GM18909 (cell line): ENCODE measurements at regions not wholly inside any gene's neighbourhood (a gene's known extent, or its start where the extent isn't known, plus 50 kb on each side); places are given as distances from the start of the nearest gene placed in this dataset.
A peak's percentile ranks its signal among the peaks of the same experiment; 100 is the strongest.

Experiments used
- ATAC-seq: cut with Tn5 transposase; IDR thresholded peaks from one replicate; pipeline ENCODE4 v1.9.1; 2021; ENCODE audit warnings: mild to moderate bottlenecking; ENCODE audit not compliant: unreplicated experiment, poor library complexity

DNA sequence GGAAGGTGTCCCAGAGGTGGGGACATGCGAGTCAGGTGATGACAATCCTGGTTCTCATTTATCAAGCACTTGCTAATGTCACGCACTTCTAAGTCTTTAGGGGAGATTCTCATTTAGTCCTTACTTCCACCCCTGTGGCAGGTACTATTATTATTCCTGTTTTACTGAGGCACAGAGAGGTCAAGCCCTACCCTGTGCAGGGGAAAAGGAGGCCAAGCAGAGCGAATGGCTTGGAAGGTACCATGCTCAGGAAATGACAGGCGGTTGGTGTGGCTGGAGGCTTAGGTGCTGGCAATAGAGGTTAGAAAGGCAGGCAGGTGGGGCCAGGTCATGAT, 268.9 kb downstream of the UACA start:
- ATAC-seq = no peak

DNA sequence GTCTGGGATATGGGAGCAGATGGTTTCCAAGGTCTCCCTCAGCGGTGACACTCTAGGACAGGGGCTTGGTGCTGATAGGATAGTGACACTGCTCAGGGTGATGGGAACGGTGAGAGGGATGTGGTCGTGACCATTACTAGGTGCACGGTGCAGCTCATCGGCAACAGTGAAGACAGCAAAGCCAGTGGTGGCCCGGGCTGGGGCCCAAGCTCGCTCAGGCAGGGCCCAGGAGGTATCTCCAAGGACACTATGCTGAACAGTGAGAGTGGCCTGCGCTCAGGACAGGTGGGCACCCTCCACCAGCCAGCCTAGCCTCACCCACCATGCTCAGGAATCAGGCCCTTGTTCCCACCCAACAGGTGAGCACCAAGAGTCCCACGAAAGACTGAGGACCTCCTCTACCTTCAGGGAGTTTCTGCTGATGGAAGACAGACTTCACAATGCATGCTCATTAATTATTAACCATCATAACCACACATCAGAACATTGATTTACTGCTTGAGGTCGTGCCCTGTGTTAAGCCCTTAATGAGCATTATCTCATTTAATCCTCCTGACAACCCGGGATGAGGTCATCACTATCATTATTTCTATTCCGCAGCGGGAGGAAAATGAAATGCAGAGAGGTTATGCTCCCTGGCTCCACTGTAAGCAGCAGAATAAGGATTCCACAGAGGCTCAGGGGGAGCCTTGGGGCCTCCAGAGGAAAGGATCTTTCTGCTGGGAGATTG, 269.4 kb downstream of the UACA start:
- no peak for ATAC-seq

DNA sequence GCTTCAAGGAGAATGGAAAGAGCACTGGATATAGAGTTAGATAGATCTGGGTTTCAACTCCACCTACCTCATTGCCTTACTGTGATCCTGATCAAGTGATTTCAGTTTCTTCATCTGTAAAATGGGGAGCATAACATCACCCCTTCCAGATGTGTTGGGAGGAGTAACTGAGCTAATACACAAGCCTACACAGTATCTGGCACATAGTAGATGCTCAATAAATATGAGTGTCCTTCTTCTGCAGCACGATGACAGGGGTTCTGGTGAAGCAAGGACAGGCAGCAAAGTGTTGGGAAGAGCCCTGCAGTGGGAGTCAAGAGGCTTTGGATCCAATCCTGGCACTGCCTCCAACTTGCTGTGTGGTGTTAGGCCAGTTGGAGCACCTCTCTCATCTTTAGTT, 270.0 kb downstream of the UACA start:
- no peak for ATAC-seq

DNA sequence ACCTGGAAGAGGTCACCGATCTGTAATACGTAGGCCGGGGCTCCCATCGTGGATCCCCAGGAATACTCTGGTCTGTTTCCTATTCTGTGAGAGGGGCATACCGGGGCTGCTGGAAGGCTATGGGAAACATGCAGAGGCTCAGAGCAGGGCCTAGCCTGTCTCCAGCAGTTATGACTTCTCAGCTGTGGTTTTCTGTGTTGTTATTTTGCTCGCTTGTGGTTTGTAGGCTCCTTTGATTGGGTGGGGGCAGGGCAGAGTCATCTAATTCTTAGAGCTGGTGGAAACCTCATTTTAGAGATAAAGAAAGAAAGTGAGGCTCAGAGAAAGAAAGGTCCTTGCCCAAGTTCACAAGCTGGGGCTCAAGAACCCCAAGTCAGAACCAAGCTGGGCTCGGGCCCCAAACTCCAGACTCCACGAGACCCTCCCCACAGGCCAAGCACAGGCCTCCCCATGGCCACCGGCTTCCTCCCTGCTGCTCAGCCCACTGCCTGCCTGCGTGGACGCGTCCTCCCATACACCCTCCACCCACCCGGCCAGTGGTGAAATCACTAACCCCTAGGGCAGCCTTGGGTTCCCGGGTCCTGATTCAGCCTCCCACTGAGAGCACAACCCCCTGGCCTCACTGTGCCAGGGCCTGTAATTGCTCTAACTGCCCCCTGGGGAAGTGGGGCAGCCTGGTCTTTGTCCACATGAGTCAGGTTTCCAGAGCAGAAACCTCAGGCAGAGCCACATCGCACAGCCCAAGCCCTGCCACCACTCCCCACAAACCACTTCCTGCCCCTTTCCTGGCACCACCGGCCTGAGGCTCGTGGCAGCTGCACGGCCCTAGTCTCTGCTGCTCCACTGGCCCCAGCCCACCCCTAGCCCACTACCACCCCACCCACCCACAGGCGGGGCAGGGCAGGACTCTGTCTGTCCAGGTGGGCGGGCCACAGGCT, 270.8 kb downstream of the UACA start:
- ATAC-seq = peak; percentile 56

DNA sequence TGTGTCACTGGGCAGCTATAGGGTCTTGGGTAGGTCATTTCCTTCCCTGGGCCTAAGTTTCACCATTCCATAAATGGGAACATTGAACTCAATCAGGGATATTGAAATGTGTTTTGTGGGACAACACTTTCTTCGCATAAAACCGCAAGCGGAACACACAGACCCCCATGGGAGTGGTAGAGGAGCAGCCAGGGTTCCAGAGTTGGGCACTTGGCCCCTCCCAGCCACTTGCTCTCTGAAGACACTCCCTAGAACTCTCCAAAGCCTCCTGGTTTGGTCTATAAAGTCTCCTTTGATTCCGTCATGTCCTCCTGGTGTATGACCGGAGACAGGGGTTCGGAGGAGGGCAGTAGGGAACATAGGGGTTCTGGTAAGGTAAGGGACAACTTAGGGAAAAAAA, 271.7 kb downstream of the UACA start:
- no peak for ATAC-seq

DNA sequence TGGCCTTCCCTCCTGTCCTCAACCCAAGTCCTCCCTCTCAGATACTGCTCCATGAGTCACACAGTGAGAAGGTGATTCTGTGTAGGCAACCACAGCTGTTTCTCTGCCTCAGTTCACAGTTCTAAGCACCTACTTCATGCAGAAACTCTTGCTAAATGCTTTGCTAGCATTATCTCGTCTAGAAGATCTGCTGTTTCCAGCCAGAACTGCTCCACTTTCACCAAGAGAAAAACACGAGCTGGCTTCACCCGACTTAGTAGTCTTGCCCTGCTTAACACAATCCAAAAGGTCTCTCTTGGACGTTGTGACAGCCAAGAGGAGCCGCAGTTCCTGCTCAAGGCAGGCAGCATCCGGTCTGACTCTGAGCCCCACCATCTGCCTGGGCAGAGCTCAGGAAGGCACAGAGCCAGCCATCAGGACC, 272.1 kb downstream of the UACA start:
- ATAC-seq = no peak

DNA sequence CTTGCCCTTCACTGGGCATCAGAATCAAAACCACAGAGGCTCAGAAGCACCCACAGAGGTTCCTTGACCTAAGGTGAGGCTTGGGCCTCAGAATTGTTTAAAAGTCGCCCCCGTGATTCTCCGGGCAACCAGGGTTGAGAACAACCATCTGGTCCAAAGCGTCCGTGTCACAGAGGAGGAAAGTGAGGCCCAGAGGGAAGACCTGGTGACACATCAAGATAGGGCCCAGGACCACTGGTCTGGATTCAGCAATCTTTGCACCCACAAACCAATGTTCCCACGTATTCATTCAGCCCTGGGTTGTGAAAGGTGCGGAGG, 272.6 kb downstream of the UACA start:
- ATAC-seq = no peak

DNA sequence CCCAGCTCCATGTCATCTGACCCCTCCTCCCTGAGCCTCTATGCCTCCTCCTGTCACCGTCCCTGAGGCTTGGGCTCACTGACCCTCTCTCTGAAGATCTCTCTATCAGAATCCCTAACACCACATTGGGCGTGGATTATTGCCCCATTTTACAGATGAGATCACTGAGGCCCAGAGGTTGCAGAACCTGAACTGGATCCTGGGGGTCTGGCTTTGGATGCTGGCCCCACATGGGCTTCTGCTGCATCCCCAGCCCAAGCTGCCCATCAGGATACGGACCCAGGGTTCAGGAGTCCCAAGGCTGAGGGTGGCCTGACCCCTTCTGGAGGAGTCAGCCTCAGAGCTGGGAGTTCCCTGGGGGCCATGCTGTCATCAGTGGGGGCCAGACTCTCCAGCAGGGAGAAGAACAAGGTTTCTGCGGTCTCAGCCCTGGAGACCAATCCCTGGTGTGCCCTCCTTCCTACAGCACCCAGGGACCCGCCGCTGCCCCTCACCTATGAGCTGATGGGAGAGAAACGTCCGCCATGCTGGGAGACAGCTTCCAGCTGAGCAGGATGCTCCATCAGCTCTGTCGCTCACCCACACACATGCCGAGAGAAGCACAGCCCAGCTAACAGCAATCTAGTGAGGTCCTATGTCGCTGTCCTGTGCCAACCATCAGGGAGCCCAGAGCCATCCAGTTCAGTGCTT, 273.1 kb downstream of the UACA start:
- ATAC-seq = no peak

DNA sequence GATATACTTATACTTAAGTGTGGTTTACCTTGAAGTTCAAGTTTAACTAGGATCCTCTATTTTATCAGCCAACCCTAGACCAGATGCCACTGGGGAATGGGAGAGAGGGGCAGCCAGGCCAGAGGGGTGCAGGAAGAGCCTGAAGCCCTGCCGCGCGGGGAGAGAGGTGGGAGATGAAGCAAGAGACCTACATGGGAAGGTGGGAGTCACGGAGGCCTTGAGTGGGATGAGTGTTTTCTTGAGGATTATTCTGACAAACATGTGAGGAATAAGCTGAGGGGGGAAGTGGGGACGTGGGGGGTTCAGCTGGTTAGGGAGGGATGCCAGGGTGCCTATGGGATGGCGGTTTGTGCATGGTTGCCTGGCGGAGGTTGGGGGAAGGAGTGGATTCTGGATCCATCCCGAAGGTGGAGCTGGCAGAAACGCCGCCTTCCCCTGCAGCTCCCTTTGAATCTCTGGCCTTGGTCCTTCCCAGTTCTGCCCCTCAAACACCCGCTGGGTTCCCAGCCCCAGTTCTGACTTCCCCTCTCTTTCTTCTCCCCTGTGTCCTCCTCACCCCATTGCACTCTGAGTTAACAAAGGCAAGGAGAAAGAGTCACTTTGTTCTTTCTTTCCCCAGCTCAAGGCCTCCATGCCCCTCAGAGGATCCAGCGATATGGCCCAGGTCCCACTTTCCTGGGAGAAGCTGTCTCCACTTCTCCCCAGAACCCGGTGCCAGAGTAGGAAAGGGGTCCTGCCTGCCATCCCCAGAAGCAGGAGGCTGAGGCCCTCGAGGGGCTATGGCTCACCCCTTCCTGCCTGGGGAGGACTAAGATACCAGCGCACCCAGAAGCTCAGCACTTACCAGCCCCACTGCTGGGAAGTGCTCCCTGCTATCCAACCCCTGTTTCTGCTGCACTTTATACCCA, 274.2 kb downstream of the UACA start:
- no peak for ATAC-seq

DNA sequence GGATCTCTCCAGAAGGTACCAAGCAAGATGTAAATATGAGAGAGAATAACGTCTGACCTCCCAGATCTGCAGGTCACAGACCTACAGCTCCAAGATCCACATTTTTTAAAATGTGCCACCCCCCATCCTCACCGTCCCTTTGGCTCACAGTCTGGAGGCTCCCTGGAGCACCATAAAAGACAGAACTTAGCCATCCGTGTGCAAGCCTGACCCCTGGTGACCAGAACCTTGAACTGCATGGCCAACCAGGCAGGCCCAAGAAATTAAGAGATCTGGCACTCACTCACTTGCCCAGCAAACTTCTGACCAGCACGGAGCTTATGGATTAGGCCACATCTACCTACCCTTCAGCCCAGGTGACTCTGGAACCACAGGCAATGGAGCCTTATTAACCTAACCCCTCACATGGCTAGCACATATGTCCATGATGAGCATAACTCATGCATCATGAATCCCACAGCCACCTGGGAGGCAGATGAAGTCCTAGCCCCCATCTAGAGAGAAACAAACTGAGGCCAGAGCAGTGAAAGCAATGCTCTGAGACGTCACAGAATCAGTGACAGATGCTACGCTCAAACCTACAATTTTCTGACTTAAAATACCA, 275.3 kb downstream of the UACA start:
- no peak for ATAC-seq

DNA sequence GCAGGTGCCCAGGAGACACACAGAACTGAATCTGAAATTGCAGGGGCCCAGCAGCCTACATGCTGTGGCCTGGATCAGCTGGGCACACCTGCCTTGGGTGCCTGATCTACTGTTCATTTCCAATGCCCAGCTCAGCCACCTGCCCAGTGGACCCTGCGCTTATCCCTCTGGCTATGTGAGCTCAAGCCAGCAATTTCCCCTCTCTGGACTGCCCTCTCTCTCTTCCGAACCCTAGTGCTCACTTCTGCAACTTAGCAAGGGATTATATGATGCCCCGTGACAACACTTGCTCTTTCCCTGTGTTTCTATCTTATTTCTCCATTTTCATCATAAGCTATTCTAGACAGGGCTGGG, 276.0 kb downstream of the UACA start:
- ATAC-seq = no peak

DNA sequence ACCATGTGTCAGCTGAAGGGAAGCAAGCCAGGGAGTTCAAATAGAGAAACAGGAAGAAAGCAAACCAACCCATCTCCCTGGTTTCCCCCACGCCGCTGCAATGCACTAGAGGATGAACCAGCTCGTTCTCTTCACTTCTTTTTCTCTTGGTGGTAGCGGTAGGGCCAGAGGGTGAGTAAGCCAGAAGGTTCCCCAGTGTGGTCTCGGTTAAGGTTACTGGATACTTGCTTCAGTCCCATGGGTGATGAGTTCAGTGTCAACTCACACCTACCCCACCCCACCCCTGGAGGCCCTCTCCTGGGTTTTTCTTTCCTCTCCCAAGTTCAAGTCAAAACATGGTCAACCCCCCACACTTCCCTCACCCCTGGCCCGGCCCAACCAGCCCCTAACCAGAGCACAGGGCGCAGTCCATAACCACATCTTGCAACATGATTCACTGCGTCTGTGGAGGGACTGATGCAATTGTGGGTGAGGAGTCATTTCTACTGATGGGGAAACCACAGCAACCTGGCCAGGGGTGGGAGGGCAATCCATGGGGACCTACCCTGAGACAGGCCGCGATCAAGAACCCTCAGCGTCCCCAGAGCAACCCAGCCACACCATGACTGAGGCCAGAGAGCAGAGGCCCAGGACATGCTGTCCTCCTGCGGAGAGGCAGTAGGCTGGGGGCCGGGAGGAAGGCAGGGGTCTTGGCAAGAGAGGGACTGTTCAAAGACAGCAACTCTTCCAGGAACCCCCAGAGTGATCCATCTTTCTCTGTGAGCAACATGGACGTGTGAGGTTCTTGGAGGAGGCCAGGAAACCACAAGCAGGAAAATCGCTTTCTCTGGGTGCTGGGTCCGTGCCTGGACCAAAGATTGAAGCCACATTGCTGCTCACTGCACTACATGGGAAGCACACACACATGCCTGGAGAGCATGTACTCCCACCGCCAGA, 276.6 kb downstream of the UACA start:
- ATAC-seq = peak; percentile 80

DNA sequence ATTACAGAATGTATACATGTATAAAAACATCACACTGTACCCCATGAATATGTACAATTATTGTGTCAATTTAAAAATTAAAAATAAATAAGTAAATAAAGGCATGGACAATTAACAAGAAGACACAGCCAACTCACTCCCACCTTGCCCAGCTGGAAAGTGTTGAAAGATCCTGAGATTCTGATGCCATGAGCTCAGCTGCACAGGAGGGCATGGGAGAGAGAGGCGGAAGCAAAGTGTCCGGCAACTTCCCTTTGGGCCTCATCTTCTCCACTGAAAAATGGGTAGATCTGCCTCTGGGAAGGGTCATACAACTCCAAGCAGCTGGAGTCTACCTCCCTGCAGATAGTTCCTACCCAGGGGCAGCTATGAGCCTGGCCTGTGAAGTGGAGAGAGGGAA, 277.3 kb downstream of the UACA start:
- ATAC-seq = no peak

DNA sequence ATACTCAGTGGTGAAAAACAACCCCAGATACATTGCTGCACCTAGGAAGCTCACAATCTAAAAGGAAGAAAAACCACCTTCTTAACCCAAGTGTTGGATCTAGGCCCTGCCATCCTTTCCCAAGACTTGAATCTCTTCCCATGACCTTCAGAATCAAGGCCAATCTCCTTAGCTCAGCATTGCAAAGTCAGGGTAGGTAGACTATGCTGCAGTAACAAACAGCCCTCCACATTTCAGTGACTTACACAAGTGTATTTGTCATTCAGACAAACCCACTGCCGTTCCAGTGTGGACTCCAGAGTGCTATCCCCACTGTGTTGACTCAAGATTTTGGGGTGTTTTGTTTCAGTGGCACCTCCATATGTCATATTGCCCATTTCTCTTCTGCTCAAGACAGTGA, 278.4 kb downstream of the UACA start:
- ATAC-seq = no peak

DNA sequence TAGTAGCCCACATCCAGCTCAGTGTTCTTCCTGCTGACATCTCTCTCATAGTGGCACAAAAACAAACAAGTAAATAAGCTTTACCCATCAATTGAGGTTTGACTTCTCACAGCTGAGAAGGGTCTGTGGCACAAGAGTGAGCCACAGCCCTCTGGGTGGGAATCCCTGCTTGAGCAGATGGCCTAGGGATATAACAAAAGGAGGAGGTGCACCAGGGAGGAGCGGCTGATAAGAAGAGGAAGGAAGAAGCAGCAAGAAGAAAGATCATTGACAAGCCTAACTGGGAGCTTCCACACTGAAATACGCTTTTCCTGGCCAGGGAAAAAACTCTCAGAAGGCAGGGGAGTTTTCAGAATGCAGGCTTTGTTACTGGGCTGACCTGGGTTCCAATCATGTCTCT, 279.8 kb downstream of the UACA start:
- ATAC-seq = no peak

DNA sequence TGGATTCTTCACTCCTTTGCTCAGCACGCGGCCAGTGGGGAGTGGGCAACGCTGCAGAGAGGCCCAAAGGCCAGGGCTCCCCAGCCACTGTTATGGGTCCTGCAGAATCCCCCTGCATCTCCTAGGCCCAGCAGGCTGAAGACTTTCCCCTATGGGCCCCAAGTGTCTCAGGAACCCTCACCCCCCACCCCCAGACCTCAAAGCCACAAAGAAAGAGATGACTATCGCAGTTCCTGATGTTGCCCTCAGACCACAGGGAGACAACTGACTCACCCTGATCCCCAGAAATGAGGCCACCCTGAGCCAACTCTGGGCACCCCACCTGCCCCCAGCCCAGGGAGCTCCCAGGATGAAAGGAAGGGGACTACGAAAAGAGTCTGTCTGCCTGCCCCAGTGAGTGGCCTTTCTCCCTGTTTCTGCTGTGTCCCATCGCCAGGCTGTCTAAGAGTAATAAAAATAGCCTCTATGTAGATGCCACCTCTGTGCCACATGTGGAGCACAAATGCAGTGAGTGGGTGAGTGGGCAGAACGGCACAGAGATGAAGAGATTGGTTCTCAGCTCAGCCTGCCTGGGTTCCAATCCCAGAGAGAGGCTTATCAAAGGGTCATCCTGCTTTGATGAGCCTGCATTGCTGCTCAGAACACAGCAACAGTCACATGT, 283.0 kb downstream of the UACA start:
- ATAC-seq = no peak

DNA sequence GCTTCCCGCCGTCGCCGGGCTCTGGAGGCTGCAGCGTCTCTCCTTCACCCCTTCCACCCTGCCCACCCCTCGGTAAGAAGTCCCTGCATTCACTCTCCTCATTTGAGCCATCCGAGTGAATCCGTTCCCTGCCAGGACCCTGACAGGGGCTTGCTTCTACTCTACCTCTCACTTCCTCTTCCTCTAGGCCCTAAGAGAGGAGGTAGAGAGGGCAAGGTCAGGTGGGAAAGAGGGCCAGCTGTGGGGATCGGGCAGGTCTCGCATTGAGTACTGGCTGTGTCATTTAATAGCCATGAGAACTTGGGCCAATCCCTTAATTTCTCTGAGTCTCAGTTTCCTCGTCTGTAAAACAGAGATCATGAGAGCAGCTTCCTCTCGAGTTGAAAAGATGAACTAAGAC, 283.6 kb downstream of the UACA start:
- no peak for ATAC-seq

DNA sequence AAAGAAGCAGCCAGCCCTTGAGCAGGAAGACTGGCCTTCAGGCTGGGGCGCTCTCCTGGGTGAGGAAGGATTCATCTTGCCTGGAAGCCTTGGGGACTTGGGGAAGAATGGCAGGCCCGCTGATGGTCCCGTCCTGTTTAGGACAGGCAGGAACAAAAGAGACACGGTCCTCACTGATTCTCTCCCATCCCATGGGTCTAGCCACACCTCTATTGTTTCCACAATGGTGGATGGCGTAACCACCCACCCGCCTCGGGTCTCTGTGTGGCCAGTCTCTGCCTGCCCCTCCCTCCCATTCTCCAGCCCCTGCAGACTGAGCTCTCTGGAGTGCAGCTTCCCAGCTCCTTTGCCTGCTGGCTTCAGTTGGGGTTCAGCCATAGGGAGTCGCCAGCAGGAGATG, 284.3 kb downstream of the UACA start:
- ATAC-seq = no peak
